ENCODE measurements at regions not wholly inside any gene's neighbourhood (a gene's known extent, or its start where the extent isn't known, plus 50 kb on each side); places are given as distances from the start of the nearest gene placed in this dataset.

DNA sequence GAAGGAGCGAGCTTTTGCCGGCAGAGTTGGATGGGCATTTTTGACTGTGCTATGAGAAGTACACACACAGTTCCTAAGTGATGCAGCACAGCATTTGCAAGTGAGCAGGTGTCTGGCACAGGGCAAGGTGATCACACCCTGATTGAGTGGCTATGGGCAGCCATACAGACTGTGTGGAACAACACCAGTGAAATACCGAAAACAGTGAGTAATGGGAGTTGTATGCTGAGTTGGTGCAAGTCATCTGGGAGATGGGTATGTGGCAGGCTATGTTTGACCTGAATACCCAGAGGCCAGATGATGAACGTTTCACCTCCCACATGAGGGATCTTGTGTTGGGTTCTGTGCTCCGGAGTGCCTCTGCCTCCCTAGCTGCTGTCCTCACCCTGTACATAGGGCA lies 53.5 kb upstream of the TIPARP start:
- DNase-seq, result no peak

DNA sequence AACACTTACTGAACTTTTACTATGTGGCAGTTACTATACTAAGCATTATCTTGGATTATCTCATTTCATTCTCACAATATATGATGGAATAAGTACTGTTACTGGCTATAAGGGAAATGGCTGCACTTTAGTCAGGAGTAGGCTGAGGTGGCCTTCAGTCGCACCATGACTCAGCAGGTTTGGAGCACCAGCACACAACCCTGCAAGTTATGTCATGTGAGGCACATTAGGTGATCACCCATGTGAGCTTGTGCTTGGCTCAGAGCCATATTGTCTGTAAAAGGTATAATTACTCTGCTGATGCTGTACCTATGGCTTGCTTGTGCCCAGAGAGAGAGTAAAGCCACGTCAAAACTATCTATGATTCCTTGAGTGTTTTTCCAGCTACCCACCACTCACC lies 54.1 kb upstream of the TIPARP start:
- peak; percentile 96 for DNase-seq

DNA sequence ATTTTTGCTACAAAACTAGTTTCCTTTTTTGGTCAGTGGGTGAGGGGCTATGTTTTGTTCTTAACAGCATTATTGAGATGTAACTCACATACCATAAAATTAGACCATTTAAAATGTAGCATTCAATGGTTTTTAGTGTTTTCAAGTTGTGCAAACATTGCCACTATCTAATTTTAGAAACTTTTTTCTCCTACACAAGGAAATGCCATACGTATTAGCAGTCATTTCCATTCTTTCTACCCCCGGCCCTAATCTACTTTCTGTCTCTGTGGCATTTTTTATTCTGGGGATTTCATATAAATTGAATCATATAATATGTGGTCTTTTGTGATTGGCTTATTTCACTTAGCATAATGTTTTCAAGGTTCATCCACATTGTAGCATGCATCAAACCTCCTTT lies 55.0 kb upstream of the TIPARP start:
- no peak for DNase-seq

DNA sequence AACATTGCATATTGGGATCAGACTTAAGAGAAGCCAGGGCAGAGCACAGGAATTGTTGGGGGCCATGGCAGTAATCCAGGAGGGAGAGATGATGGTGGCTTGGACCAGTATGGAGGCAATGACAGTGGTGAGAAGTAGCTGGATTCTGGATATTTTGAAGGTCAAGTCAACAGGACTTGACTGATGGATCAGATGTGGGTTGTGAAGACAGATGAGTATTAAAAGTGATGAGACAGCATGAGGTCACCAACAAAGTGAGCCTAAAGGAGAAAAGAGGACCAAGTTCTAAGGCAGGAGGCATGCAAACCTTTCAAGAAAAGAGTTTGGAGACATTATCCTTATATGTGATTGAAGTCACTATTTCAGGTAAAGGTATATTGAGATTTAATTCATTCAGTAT lies 56.6 kb upstream of the TIPARP start:
- no peak for DNase-seq

DNA sequence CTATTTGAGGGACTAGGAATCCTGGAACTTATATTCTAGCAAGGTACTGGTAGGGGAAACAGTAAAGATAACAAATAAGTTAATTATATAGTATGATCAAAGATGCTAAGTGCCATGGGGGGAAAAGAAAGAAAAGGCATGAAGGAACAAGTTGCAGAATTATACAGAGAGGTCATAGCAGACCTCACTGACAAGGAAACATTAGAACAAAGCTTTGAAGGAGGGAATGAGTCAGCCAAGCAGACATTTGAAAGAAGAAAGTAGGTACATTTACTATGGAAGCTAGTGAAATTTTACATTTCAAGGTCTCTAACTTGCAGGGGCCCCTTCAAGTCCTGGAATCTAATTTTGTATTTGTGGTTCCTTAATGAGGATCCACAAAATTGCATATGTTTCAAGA lies 57.2 kb upstream of the TIPARP start:
- no peak for DNase-seq

DNA sequence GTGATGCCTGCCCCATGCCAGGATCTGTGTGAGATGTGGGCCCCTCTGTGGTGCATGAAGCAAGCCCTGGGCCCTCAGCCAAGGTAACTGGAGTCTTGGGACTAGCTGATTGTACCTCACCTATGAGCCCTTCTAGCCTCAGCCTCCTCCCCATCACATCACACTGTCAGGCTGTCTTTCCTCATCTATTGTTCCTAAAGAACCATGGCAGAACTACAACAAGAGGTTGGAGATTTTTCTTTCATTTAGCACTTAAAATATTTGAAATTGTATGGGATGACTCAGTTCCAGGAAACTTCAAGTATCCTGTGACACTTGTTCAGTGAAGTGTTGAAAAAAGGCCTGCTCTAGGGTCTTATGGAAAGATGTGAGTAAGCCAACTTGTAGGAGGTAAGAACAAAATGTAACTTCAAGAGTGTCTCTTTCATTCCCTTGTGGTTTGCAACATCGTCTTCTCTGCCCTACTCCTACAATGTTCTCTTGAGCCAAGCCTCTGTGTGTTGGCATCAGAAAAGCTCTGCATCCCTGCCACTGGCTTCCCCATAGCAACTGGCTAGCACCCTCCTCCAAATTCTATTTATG lies 58.7 kb upstream of the TIPARP start:
- DNase-seq, result no peak

DNA sequence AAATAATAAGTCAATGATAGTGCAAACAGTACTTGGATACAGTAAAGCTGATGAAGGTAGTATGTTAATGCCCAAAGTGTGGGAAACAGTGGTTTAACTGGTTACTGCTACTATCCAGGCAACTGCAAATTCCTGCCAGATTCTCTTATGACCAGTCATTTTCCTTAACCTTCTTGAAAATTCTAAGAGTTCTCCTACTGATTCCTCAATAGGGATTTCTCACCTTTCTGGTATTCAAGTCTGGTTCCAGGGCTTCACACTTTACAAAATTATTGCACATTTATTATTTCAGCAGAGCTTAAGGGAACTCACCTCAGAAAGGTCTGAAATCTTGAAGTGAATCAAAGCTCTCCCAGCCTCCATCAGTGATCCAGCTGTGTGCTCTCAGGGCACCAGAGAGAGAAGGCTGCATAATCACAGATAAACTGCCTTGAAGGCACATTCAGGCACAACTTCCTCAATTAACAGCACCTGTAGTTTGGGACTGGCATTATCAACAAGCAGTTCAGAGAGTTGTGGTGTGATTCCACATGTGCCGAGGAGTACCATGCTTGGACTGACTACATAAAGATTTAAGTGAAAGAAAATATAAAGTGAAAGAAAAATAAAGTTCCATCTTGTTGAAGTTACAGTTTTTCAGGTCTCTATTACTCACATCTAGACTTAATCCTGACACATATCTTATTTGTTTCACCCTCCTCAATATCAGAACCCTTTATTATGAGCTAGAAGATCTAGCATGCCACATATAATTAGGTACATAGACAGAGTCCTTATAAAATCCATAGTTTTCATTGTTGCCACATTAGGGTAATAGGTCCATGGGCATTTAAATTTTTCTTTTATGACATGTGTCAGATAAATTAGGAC lies 59.5 kb upstream of the TIPARP start:
- DNase-seq, result peak; percentile 52

DNA sequence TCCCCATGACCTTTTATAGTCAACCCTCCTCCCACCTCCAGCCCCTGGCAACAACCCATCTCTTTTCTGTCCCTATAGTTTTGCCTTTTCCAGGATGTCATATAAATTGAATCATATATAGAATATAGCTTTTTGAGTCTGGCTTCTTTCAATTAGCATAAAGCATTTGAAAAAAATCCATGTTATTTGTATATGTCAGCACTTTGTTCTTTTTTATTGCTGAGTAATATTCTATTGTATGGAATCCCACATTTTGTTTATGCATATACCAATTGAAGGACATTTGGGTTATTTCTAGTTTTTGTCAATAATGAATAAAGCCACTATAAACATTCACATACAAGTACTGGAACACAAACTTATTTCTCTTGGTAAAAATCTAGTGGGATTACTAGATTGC lies 58.0 kb upstream of the SSR3 start:
- no peak for DNase-seq

DNA sequence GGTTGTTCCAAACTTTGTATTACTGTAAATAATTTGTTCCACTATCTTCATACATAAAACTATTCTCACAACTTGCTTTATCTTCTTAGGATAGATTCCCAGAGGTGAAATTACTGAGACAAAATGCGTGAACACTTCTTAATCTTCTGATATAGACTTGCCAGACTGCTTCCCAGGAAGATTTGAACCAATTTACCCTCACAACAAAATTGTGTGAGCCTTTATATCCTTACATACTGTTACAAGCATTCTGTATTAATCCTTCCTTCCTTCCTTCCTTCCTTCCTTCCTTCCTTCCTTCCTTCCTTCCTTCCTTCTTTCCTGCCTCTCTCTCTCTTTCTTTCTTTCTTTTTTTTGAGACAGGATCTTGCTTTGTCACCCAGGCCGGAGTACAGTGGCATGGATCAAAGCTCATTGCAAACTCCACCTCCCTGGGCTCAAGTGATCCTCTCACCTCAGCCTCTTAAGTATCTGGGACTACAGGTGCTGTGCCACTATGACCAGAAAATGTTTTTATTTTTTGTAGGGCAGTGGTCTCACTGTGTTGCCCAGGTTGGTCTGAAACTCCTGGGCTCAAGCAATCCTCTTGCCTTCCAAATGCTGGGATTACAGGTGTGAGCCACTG lies 57.1 kb upstream of the SSR3 start:
- DNase-seq, result no peak

DNA sequence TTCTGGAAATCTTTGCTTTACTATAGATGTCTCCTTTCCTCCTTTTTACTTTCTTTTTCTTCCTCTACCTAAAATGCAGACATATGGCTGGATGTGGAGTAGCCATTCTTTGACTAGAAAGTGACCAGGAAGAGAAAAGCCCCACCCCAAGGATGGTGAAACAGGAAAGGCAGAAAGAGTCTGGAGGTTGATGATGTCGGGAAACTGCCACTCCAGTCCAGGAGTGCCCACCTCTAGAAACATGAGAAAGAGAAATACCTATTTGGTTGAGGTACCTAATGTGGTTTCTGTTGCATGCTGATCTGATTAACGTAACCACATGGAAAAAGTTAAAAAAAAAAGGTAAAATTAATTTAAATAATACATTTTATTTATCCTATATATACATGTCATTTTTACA lies 55.2 kb upstream of the SSR3 start:
- DNase-seq, result no peak

DNA sequence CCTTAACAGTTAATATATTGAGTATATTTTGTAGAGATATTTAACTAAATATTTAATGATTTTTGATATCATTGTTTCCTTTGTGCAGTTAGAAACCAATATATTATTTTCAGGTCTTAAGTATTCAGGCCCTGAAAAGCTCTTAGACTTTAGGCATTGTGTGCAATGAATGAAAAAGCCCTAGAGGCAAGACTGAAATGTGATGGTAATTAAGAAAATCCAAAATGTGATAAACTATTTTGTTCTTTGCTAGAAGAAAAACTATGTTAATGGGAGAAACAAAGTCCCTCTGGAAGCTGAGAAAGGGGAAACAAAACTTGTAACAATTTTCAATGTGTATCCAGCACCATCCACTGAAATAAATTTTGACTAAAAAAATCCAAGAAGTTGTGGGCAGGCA lies 54.6 kb upstream of the SSR3 start:
- no peak for DNase-seq

DNA sequence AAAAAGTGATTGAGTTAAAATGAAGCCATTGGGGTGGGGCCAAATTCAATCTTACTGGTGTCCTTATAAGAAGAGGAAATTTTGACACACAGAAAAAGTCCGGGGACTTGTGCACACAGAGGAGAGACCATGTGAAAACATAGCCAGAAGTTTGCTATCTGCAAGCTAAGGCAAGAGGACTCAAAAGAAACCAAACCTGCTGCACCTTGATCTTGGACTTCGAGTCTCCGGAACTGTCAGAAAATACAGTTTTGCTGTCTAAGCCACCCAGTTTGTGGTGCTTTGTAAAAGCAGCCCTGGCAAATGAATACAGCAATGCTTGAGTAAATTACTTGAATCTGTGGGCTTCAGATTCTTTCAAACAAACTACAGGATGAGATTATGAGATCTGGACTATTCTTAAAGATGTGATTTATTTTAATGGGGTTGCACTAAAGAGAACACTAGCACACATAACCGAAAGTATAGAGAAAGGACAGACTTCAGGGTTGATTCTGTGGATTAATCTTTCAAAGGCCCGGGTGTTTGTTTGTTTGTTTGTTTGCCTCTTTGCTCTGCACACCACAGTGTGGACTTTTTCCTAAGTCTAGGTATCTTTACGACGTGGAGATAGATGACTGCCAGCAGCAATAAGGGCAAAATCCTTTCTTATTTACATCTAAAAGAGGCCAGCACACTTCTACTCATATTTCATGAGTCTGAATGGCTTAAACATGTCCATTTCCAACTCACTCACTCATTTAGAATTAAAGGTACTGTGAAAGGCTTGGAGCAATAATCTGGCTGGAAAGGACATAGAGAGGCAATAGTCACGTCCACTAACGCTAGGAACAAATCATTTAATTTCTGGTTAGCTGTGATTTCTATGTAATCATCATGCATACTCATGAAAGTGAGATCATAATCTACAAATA lies 53.9 kb upstream of the SSR3 start:
- no peak for DNase-seq

DNA sequence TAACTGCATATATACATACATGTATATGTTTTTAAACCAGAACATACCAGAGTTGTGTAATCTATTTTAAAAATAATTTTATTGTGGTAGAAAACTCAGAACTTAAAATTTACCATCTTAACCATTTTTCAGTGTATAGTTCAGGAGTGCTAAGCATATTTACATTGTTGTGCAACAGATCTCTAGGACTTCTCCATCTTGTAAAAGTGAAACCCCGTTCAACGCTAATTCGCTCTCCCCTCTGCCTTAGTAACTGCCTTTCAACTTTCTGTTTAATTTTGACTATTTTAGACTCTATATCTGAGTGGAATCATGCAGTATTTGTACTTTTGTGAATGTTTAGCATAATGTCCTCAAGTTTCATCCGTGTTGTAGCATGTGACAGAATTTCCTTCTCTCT lies 51.8 kb upstream of the SSR3 start:
- no peak for DNase-seq

DNA sequence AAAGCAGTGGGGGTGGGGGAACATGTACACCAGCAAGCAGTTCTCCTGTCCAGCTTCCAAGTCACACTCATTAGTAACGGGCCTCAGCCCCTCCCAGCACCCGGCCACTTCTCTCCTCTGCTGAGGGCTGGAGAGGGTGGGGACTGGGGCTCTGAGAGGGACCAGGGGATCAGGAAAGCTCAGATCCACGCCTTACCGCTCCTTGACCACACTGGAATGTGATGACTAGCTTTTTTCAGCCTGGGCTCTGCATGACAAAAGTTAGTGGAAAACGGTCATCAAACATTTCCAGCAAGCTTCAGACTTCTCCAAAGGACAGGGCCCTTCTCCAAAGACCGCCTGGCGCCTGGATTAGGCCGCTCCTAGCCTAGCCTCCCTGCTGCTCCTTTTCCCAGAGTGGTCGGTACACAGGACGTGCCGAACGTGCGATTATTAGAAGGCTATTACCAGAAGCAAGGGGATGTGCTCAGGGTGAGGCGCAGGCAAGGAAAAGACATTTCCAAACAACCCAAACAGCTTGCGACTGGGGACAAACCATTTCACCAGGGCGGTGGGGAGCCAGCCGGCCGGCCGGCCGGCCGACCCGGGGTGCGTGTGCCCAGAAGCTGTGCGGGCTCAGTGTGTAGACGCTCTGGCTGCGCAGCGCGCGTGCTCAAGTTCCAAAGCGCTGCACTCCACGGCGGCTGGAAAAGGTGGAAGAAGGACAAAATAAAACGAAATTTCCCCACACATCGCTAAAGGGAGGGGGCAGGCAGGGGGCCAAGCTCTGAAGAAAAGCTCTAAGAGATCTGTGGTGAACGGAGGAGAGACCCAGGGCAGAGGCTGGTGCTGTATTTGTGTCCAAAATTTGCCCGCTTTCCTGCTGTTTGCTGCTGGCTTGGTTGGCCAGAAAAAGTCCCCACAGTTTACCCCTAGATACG lies 51.0 kb upstream of the SSR3 start:
- DNase-seq, result no peak

DNA sequence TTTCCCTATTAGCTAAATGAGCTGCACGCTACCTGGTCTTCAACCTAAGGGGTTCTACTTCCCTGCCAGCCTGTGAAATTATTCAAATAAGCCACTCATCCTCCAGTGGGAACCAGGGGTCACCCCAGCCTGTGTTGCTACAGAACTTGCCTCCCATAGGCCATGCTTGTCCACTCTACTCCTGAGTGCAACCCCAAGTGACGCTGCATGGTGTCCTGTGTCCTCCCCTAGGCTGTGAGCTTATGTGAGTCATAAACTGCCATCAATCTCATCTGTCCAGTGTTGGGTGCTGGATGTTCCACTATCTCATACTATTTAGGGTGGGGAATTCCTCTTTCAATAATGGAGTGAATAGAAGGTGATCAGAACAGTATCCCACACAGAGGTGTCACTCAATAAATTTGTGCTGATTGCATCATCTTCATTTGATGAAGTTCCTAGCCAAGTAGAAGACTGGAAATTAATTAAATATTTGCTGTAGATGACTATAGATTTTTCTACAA lies 49.8 kb upstream of the SSR3 start:
- no peak for DNase-seq

All from NCI-H146 (cell line).